Transverse colon (tissue), 4 donors: ENCODE measurements at regions not wholly inside any gene's neighbourhood (a gene's known extent, or its start where the extent isn't known, plus 50 kb on each side); places are given as distances from the start of the nearest gene placed in this dataset.

ENCODE experiments used
- CTCF ChIP-seq, 5 experiments: fragments of 200-600 bp in 3 of 5; fragments of 450-650 bp in 2 of 5; sonication (generic) in 3 of 5; IDR thresholded peaks; 1 replicate in 2 of 5; 2 replicates in 3 of 5; pipeline ENCODE4 v1.5.1; 2016 to 2017; ENCODE audit warnings: antibody characterized with exemption in 5 of 5, inconsistent platforms in 3 of 5, mild to moderate bottlenecking in 2 of 5, moderate library complexity in 1 of 5
- EP300 ChIP-seq: sonication (generic); formaldehyde crosslinking; IDR thresholded peaks from one replicate; pipeline ENCODE4 v1.6.1; 2017; ENCODE audit warnings: antibody characterized with exemption, low read depth
- POLR2A ChIP-seq: fragments of 450-650 bp; IDR thresholded peaks from one replicate; pipeline ENCODE4 v1.6.1; 2016; ENCODE audit warnings: antibody characterized with exemption, mild to moderate bottlenecking, moderate library complexity
- POLR2AphosphoS5 ChIP-seq, 3 donors: sonication (generic); formaldehyde crosslinking; IDR thresholded peaks; one replicate each; pipeline ENCODE4 v1.6.1; 2016; ENCODE audit warnings: antibody characterized with exemption in 3 of 3

GRCh38 chr20:24129641-24130040, 141.1 kb upstream of the GGTLC1 start:
- TF ChIP-seq CTCF (IDR thresholded peaks at IDR 0.05) (no peak), POLR2A (no peak), EP300 (no peak), POLR2AphosphoS5 (IDR thresholded peaks at IDR 0.05) (no peak)
